PFSK-1 (cell line): ENCODE measurements at regions not wholly inside any gene's neighbourhood (a gene's known extent, or its start where the extent isn't known, plus 50 kb on each side); places are given as distances from the start of the nearest gene placed in this dataset.

Experiments used
- FOXP2 ChIP-seq: optimal IDR thresholded peaks from 2 replicates; pipeline ENCODE3; 2011; ENCODE audit warnings: borderline replicate concordance, control low read depth, inconsistent platforms; ENCODE audit not compliant: insufficient read depth; ENCODE audit errors: extremely low read length, extremely low read depth
- POLR2AphosphoS5 ChIP-seq: IDR thresholded peaks from 2 replicates; pipeline ENCODE4 v1.6.1; 2012; ENCODE audit warnings: low read depth, mild to moderate bottlenecking, control low read depth, low read length, moderate library complexity
- REST ChIP-seq, 2 experiments: IDR thresholded peaks; 2 replicates each; pipeline versions ENCODE4 v1.6.1 to v1.8.0; 2011 to 2012; ENCODE audit warnings: low read depth in 2 of 2, low read length in 2 of 2, control low read depth in 1 of 2, inconsistent platforms in 1 of 2, mild to moderate bottlenecking in 1 of 2, moderate library complexity in 1 of 2; ENCODE audit not compliant: insufficient read depth in 1 of 2
- SIN3A ChIP-seq: IDR thresholded peaks from 2 replicates; pipeline ENCODE4 v1.6.1; 2012; ENCODE audit warnings: mild to moderate bottlenecking, low read length, moderate library complexity, borderline replicate concordance; ENCODE audit not compliant: insufficient read depth
- TAF1 ChIP-seq: IDR thresholded peaks from 2 replicates; pipeline ENCODE4 v1.6.1; 2012; ENCODE audit warnings: low read length, control low read depth, borderline replicate concordance; ENCODE audit not compliant: insufficient read depth

GRCh38 chr1:87684713-87685205 lies 356.1 kb downstream of the LMO4 start:
- TF ChIP-seq TAF1 (no peak), REST (IDR thresholded peaks at IDR 0.05; ENCODE audit: insufficient read depth in 1 of 2, low read depth in 2 of 2, low read length in 2 of 2) (no peak), SIN3A (no peak), POLR2AphosphoS5 (no peak), FOXP2 (no peak)

DNA sequence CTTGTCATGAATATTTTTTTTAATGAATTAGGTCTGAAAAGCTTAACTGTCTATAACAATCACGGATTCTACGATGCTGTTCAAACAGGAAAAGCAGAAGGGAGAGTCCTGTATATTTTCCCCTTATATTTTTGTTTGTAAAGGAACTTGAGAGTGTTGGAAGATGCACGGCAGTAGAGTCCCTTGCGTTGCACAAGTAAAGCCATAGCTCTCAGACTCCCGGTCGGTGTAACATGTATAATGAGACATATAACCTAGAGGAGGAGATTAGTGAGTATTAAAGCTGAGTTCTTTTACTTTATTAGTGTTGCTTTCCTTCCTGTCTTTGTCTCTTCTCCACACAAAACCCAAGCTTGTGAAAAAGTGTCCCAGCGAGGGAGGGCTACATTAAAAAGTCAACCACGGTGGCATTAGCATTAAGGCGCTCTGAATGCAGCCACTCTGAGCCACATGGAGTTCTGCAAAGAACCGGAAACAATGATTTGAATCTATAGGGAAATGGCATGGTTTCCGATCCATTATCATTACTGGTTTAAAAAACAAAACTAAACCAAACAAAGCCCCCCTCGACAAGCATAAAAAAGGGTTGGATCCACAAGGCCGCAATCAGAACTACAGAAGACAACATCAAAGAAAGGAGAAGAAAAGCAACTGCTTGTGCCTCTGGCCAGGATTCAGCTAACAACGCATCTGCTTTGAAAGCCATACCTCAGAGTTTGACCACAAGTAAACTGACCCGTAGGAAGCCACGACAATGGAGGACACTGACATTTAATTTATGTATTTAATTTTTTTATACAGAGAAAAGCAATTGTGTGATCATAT lies 356.8 kb downstream of the LMO4 start:
- TF ChIP-seq TAF1 (no peak), REST (IDR thresholded peaks at IDR 0.05; ENCODE audit: insufficient read depth in 1 of 2, low read depth in 2 of 2, low read length in 2 of 2) (no peak), FOXP2 (no peak), POLR2AphosphoS5 (no peak), SIN3A (no peak)

DNA sequence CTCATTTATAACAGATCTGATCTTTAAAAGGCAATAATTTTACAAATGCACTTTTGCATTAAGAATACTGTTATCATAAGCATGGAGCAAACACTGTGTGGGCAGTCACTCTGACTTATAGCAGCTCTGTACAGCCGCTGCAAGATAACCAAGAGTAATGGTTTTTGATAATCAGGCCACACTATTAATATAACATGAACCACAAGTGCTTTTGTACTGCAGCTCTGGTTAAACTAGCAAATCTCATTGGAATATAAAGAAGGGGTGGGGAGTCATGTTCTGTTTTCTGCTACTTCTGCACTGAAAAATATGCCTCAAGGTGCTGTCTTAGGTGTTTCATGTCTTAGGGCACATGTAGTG lies 357.4 kb downstream of the LMO4 start:
- no peak for TF ChIP-seq SIN3A
- TF ChIP-seq TAF1, result no peak
- no peak for TF ChIP-seq FOXP2
- TF ChIP-seq POLR2AphosphoS5, result no peak
- no peak for TF ChIP-seq REST (IDR thresholded peaks at IDR 0.05; ENCODE audit: insufficient read depth in 1 of 2, low read depth in 2 of 2, low read length in 2 of 2)

- TF ChIP-seq FOXP2 (no peak), SIN3A (no peak), REST (IDR thresholded peaks at IDR 0.05; ENCODE audit: insufficient read depth in 1 of 2, low read depth in 2 of 2, low read length in 2 of 2) (no peak), POLR2AphosphoS5 (no peak), TAF1 (no peak)
Measured at GRCh38 chr1:87686671-87687070, 358.0 kb downstream of the LMO4 start.

DNA sequence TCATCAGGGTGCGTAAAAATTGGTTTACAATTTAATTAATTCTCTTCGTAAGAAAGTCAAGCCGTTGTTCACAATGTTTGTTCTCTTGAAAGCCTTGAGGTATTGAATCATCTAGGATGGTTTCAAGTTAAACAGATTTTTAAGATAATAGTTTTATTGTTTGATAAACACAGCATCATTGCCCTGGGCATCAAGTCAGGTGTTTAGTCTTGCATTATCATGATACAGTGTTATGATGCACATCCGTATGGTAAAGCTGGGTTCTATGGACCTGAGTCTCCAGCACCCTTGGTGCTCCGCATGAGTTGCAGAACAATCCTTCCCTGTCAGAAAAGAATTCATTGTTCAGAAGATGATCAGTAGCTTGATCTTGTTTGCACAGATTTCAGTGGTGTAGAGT lies 359.5 kb downstream of the LMO4 start:
- TF ChIP-seq FOXP2 (no peak), REST (IDR thresholded peaks at IDR 0.05; ENCODE audit: insufficient read depth in 1 of 2, low read depth in 2 of 2, low read length in 2 of 2) (no peak), TAF1 (no peak), SIN3A (no peak), POLR2AphosphoS5 (no peak)
